HepG2 (cell line): ENCODE measurements at regions not wholly inside any gene's neighbourhood (a gene's known extent, or its start where the extent isn't known, plus 50 kb on each side); places are given as distances from the start of the nearest gene placed in this dataset.

ENCODE experiments used
- EP300 ChIP-seq, 3 experiments: sonication (generic) in 1 of 3; formaldehyde crosslinking in 1 of 3; IDR thresholded peaks; 2 replicates each; pipeline versions ENCODE4 v1.5.1 to v1.6.1; 2011 to 2020; ENCODE audit warnings: low read depth in 2 of 3, low read length in 2 of 3, borderline replicate concordance in 1 of 3, improper control_type of control experiment in 1 of 3, mild to moderate bottlenecking in 1 of 3, missing genetic modification reagents in 1 of 3, moderate library complexity in 1 of 3
- FLYWCH1 ChIP-seq: sonication (generic); formaldehyde crosslinking; IDR thresholded peaks from 2 replicates; pipeline ENCODE4 v1.8.1; 2023; ENCODE audit warnings: mild to moderate bottlenecking, missing genetic modification reagents
- FOSL2 ChIP-seq: sonication (generic); formaldehyde crosslinking; IDR thresholded peaks from 2 replicates; pipeline ENCODE4 v1.4.0; 2020; ENCODE audit warnings: missing genetic modification reagents
- FOXJ3 ChIP-seq: sonication (generic); formaldehyde crosslinking; IDR thresholded peaks from 2 replicates; pipeline ENCODE4 v1.4.0; 2020; ENCODE audit warnings: missing genetic modification reagents, mild to moderate bottlenecking, borderline replicate concordance
- PBX3 ChIP-seq: sonication (generic); formaldehyde crosslinking; IDR thresholded peaks from 2 replicates; pipeline ENCODE4 v1.8.1; 2023; ENCODE audit warnings: missing genetic modification reagents, inconsistent platforms, borderline replicate concordance
- POLR2A ChIP-seq, 2 experiments: IDR thresholded peaks; 2 replicates each; pipeline ENCODE4 v1.6.1; 2011; ENCODE audit warnings: low read depth in 2 of 2, low read length in 2 of 2, mild to moderate bottlenecking in 1 of 2, moderate library complexity in 1 of 2; ENCODE audit not compliant: insufficient read depth in 1 of 2
- SP4 ChIP-seq: sonication (generic); formaldehyde crosslinking; IDR thresholded peaks from 2 replicates; pipeline ENCODE4 v1.8.1; 2023; ENCODE audit warnings: mild to moderate bottlenecking, missing genetic modification reagents
- ZBTB26 ChIP-seq: IDR thresholded peaks from 2 replicates; pipeline ENCODE4 v1.6.1; 2016; ENCODE audit warnings: missing compliant biosample characterization, missing genetic modification reagents, borderline replicate concordance
- ZNF687 ChIP-seq: sonication (generic); formaldehyde crosslinking; IDR thresholded peaks from 2 replicates; pipeline ENCODE4 v1.5.1; 2020; ENCODE audit warnings: mild to moderate bottlenecking, missing genetic modification reagents, moderate library complexity

- TF ChIP-seq ZNF687 (no peak), EP300 (IDR thresholded peaks at IDR 0.05; ENCODE audit: low read depth in 2 of 2, low read length in 2 of 2) (no peak), EP300 (CRISPR knock-in tag; IDR thresholded peaks at IDR 0.05; ENCODE audit: borderline replicate concordance) (no peak), ZBTB26 (no peak), PBX3 (CRISPR knock-in tag) (no peak), POLR2A (IDR thresholded peaks at IDR 0.05; ENCODE audit: insufficient read depth in 1 of 2, low read depth in 2 of 2, low read length in 2 of 2) (no peak), FOSL2 (CRISPR knock-in tag) (no peak), SP4 (CRISPR knock-in tag) (no peak), FOXJ3 (CRISPR knock-in tag) (no peak), FLYWCH1 (CRISPR knock-in tag) (no peak)
Measured at GRCh38 chr16:49203361-49203760, 78.3 kb downstream of the CBLN1 start.
